HepG2 (cell line): ENCODE measurements at regions not wholly inside any gene's neighbourhood (a gene's known extent, or its start where the extent isn't known, plus 50 kb on each side); places are given as distances from the start of the nearest gene placed in this dataset.

Source experiments
- ATAC-seq: fragments of 200-7000 bp; cut with Tn5 transposase; 3 replicates; pipeline ENCODE4 v1.9.1; 2020; ENCODE audit warnings: mild to moderate bottlenecking, moderate library complexity
- BruUV-seq: library from RNA; stranded (reverse); fragments of 400-500 nt; replicated peaks from 2 replicates; lab custom pipeline; 2021; lab: Mats Ljungman, UMichigan
- CTCF ChIA-PET: fragments of 300-600 bp; formaldehyde crosslinking; extraction: SDS; loops from one replicate; lab custom pipeline; 2021; ENCODE audit warnings: low total read pairs, inconsistent platforms, low intra/inter-chr PET ratio; lab: Yijun Ruan, JAX
- POLR2A ChIA-PET: fragments of 350-600 bp; sonication (Branson Sonifier 250); formaldehyde crosslinking; loops from one replicate; lab custom pipeline; 2020; ENCODE audit warnings: antibody characterized with exemption, inconsistent platforms; lab: Yijun Ruan, JAX
- DNase-seq: peaks from one replicate; pipeline ENCODE4 v3.0.0-alpha.2; 2015; ENCODE audit warnings: low spot score
- FAIRE-seq: peaks from 3 replicates; lab custom pipeline; 2011; peaks lifted over from hg19 to GRCh38; lab: Jason Lieb, UNC
- H2AFZ ChIP-seq: one replicate; pipeline ENCODE4 v1.6.1; 2011; ENCODE audit warnings: low read length, inconsistent platforms
- H3K27ac ChIP-seq: fragments of 300-600 bp; 3 replicates; pipeline ENCODE4 v1.8.0; 2011; ENCODE audit warnings: mixed run types, mild to moderate bottlenecking, mixed read lengths, low read length, inconsistent platforms; ENCODE audit not compliant: insufficient read depth; ENCODE audit errors: extremely low read length
- H3K27me3 ChIP-seq, 2 experiments: fragments of 200-600 bp in 1 of 2; 2 replicates in 1 of 2; 3 replicates in 1 of 2; pipeline versions ENCODE4 v1.6.0 to v1.8.0; 2011; ENCODE audit warnings: low read length in 2 of 2, mild to moderate bottlenecking in 2 of 2, moderate library complexity in 2 of 2, inconsistent platforms in 1 of 2; ENCODE audit not compliant: insufficient read depth in 2 of 2, control insufficient read depth in 1 of 2
- H3K36me3 ChIP-seq, 2 experiments: fragments of 200-600 bp in 1 of 2; replicated peaks in 1 of 2; 2 replicates in 1 of 2; 3 replicates in 1 of 2; pipeline versions ENCODE4 v1.5.1 to v1.8.0; 2011; ENCODE audit warnings: low read length in 2 of 2, inconsistent platforms in 1 of 2; ENCODE audit not compliant: insufficient read depth in 2 of 2, control insufficient read depth in 1 of 2
- H3K4me1 ChIP-seq: 2 replicates; pipeline ENCODE4 v1.5.1; 2012; ENCODE audit warnings: low read length, inconsistent platforms; ENCODE audit not compliant: insufficient read depth
- H3K4me2 ChIP-seq: 2 replicates; pipeline ENCODE4 v1.6.0; 2011; ENCODE audit warnings: low read depth, low read length, inconsistent platforms
- H3K4me3 ChIP-seq, 3 experiments: fragments of 200-600 bp in 1 of 3; sonication (generic), shearing (Covaris generic) in 1 of 3; replicated peaks in 1 of 3; 2 replicates each; pipeline ENCODE4 v1.5.1; 2011 to 2016; ENCODE audit warnings: low read length in 3 of 3, inconsistent platforms in 2 of 3, low read depth in 2 of 3, mild to moderate bottlenecking in 2 of 3, control low read depth in 1 of 3, mixed read lengths in 1 of 3; ENCODE audit not compliant: insufficient read depth in 1 of 3
- H3K79me2 ChIP-seq: one replicate; pipeline ENCODE4 v1.6.1; 2011; ENCODE audit warnings: low read length, inconsistent platforms; ENCODE audit not compliant: insufficient read depth
- H3K9ac ChIP-seq: 2 replicates; pipeline ENCODE4 v1.6.0; 2011; ENCODE audit warnings: mild to moderate bottlenecking, low read depth, low read length, inconsistent platforms; ENCODE audit not compliant: insufficient read depth
- H3K9me3 ChIP-seq: 2 replicates; pipeline ENCODE4 v1.5.1; 2012; ENCODE audit warnings: mild to moderate bottlenecking, low read length
- H4K20me1 ChIP-seq: 2 replicates; pipeline ENCODE4 v1.6.0; 2011; ENCODE audit warnings: inconsistent platforms, mild to moderate bottlenecking, low read length, moderate library complexity; ENCODE audit not compliant: insufficient read depth
- BRCA1 ChIP-seq: sonication (generic); formaldehyde crosslinking; IDR thresholded peaks from 2 replicates; pipeline ENCODE4 v1.4.0; 2020; ENCODE audit warnings: missing genetic modification reagents
- ETV5 ChIP-seq: IDR thresholded peaks from 2 replicates; pipeline ENCODE4 v1.6.1; 2018; ENCODE audit warnings: missing biosample characterization, missing genetic modification reagents, inconsistent platforms, borderline replicate concordance
- FOXP1 ChIP-seq, 2 experiments: fragments of 450-650 bp in 1 of 2; IDR thresholded peaks; 2 replicates each; pipeline ENCODE4 v1.6.1; 2017 to 2018; ENCODE audit warnings: antibody characterized with exemption in 1 of 2
- HNF4G ChIP-seq, 2 experiments: sonication (generic) in 1 of 2; formaldehyde crosslinking in 1 of 2; IDR thresholded peaks; 2 replicates each; pipeline versions ENCODE4 v1.4.0 to v1.6.1; 2011 to 2020; ENCODE audit warnings: borderline replicate concordance in 2 of 2, low read depth in 2 of 2, mild to moderate bottlenecking in 2 of 2, low read length in 1 of 2, missing genetic modification reagents in 1 of 2, moderate library complexity in 1 of 2
- SNAPC2 ChIP-seq: sonication (generic); formaldehyde crosslinking; IDR thresholded peaks from 2 replicates; pipeline ENCODE4 v1.8.1; 2022; ENCODE audit warnings: mild to moderate bottlenecking, missing genetic modification reagents
- ZNF224 ChIP-seq: sonication (generic); formaldehyde crosslinking; IDR thresholded peaks from 2 replicates; pipeline ENCODE4 v1.5.0; 2020; ENCODE audit warnings: mild to moderate bottlenecking, missing genetic modification reagents
- ZNF333 ChIP-seq: sonication (generic); formaldehyde crosslinking; IDR thresholded peaks from 2 replicates; pipeline ENCODE4 v1.4.0; 2020; ENCODE audit warnings: mild to moderate bottlenecking, missing genetic modification reagents, borderline replicate concordance
- ZNF44 ChIP-seq: sonication (generic); formaldehyde crosslinking; IDR thresholded peaks from 2 replicates; pipeline ENCODE4 v1.5.1; 2020; ENCODE audit warnings: mild to moderate bottlenecking, missing genetic modification reagents
- ZNF660 ChIP-seq: sonication (generic); formaldehyde crosslinking; IDR thresholded peaks from 2 replicates; pipeline ENCODE4 v1.5.1; 2020; ENCODE audit warnings: mild to moderate bottlenecking, low read depth, missing genetic modification reagents, borderline replicate concordance
- ZNF780A ChIP-seq: sonication (generic); formaldehyde crosslinking; IDR thresholded peaks from 2 replicates; pipeline ENCODE4 v1.8.0; 2022; ENCODE audit warnings: mild to moderate bottlenecking, missing genetic modification reagents, moderate library complexity
- WGBS: methylation state at CpG from one replicate; pipeline ENCODE4 v1.1.6; 2017; ENCODE audit warnings: low lambda C conversion rate; 5-methylcytosine and 5-hydroxymethylcytosine counted together
- in situ Hi-C: cut with HindIII; loops from 2 replicates; pipeline ENCODE4 v1.10.0; 2017; ENCODE audit warnings: low pct_unique_long_range_greater_than_20kb; ENCODE audit not compliant: extremely low pct_ligation_motif_present
- intact Hi-C: fragments of 100-400 bp; cut with micrococcal nuclease; formaldehyde crosslinking; loops from one replicate; pipeline ENCODE4 v1.10.0; 2022; ENCODE audit not compliant: unreplicated experiment
- TF ChIP-seq, protein P1 (sequence below): sonication (generic); formaldehyde crosslinking; IDR thresholded peaks from 2 replicates; pipeline ENCODE4 v1.8.0; 2022; ENCODE audit warnings: mild to moderate bottlenecking, missing genetic modification reagents, moderate library complexity
- TF ChIP-seq, protein P2 (sequence below): IDR thresholded peaks from 2 replicates; pipeline ENCODE4 v1.6.1; 2016
- TF ChIP-seq, protein P3 (sequence below): sonication (generic); formaldehyde crosslinking; IDR thresholded peaks from 2 replicates; pipeline ENCODE4 v1.4.0; 2020; ENCODE audit warnings: mild to moderate bottlenecking, missing genetic modification reagents
- TF ChIP-seq, protein P4 (sequence below): sonication (generic); formaldehyde crosslinking; IDR thresholded peaks from 2 replicates; pipeline ENCODE4 v1.8.0; 2022; ENCODE audit warnings: mild to moderate bottlenecking, missing genetic modification reagents, moderate library complexity

DNA sequence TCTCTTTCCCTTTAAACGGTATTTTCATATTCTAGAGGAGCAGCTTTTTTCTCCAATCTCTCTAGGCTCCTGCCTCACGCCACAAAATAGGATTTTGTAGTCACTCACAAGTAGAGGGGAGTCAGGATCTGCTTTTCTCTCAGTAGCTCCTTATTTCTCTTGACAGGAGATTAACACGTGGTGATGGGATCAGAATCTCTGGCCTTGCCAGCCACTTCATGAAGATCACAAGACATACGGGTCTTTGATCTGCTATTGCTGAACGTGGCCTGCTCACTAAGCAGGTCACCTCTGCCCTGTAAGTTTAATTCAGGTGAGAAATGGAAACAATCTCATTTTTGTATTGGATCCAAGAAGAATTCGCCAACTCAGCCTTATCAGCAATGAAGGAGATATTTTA, 257.5 kb downstream of the DIRAS2 start:
- H3K79me2 ChIP-seq: no peaks in the 10 kb centered on the region
- H3K9ac ChIP-seq: no peak overlapping the region
- no peaks in the 10 kb centered on the region for H3K27me3 ChIP-seq
- in situ Hi-C loops (no loop called here), intact Hi-C loops (no loop called here)
- 3% methylated on average over 6 of the region's 6 CpGs for WGBS
- no peak overlapping the region for H2AFZ ChIP-seq
- ATAC-seq (no peak), DNase-seq (no peak), FAIRE-seq (no peak)
- no peaks in the 10 kb centered on the region for H3K9me3 ChIP-seq
- TF ChIP-seq ZNF333 (CRISPR knock-in tag) (no peak), SNAPC2 (no peak), ZNF780A (CRISPR knock-in tag) (no peak), FOXP1 (IDR thresholded peaks at IDR 0.05) (no peak), FOXP1 (CRISPR knock-in tag; IDR thresholded peaks at IDR 0.05) (no peak), ZNF224 (CRISPR knock-in tag) (no peak), ZNF44 (no peak)
- TF ChIP-seq, protein P1, sequence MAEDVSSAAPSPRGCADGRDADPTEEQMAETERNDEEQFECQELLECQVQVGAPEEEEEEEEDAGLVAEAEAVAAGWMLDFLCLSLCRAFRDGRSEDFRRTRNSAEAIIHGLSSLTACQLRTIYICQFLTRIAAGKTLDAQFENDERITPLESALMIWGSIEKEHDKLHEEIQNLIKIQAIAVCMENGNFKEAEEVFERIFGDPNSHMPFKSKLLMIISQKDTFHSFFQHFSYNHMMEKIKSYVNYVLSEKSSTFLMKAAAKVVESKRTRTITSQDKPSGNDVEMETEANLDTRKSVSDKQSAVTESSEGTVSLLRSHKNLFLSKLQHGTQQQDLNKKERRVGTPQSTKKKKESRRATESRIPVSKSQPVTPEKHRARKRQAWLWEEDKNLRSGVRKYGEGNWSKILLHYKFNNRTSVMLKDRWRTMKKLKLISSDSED (CRISPR knock-in tag): no peak
- POLR2A ChIA-PET: no interaction called here
- no peak overlapping the region for H3K27ac ChIP-seq
- no peak overlapping the region for H3K4me2 ChIP-seq
- no peaks in the 10 kb centered on the region for H3K36me3 ChIP-seq
- no TSS peak for BruUV-seq
- CTCF ChIA-PET: no interaction called here
- no peaks in the 10 kb centered on the region for H3K4me1 ChIP-seq
- no peaks in the 10 kb centered on the region for H4K20me1 ChIP-seq
- H3K4me3 ChIP-seq: no peak overlapping the region

DNA sequence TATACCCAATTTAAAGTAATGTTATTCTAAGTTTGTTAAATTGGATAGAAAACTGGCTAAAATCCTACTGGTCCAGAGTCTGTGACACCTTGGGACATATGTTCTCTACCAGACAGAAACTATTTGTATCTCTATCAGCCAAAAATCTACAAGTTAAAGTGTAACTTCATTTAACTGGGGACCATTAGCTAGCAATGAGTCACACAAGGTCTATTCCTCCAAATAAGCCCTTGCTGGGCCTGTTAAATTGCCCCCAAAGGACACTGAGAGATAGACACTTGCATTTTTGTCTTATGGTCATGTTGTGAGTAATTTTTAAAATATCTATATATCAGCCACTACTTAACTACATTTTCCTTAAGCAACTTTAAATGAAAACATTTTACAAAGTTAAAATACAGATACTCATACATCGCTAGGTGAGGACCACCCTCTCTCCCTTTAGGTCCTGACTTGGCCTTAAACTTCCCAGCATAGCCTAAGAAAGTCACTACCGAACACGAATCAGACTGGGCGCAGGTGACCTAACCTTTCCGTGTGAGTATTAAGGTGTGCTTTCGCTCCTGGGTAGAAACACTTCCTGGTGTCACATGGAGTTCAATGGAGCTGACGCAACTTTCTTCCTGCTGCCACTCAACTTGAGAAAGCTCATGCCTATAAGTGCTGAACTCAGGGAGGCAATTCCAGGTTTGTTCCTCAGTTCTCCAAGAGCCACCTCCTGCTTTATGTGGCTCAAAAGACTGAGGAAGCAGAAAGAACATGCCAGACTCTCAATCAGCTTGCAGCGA, 249.1 kb downstream of the DIRAS2 start:
- CTCF ChIA-PET: no interaction called here
- TF ChIP-seq ZNF660 (CRISPR knock-in tag) (no peak), HNF4G (IDR thresholded peaks at IDR 0.05; ENCODE audit: borderline replicate concordance, low read depth, low read length) (no peak), HNF4G (CRISPR knock-in tag; IDR thresholded peaks at IDR 0.05; ENCODE audit: borderline replicate concordance, low read depth) (no peak), BRCA1 (CRISPR knock-in tag) (no peak), ETV5 (no peak)
- TF ChIP-seq, protein P2, sequence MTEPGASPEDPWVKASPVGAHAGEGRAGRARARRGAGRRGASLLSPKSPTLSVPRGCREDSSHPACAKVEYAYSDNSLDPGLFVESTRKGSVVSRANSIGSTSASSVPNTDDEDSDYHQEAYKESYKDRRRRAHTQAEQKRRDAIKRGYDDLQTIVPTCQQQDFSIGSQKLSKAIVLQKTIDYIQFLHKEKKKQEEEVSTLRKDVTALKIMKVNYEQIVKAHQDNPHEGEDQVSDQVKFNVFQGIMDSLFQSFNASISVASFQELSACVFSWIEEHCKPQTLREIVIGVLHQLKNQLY: no peak
- TF ChIP-seq, protein P3, sequence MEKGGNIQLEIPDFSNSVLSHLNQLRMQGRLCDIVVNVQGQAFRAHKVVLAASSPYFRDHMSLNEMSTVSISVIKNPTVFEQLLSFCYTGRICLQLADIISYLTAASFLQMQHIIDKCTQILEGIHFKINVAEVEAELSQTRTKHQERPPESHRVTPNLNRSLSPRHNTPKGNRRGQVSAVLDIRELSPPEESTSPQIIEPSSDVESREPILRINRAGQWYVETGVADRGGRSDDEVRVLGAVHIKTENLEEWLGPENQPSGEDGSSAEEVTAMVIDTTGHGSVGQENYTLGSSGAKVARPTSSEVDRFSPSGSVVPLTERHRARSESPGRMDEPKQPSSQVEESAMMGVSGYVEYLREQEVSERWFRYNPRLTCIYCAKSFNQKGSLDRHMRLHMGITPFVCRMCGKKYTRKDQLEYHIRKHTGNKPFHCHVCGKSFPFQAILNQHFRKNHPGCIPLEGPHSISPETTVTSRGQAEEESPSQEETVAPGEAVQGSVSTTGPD (CRISPR knock-in tag): no peak
- TF ChIP-seq, protein P4, sequence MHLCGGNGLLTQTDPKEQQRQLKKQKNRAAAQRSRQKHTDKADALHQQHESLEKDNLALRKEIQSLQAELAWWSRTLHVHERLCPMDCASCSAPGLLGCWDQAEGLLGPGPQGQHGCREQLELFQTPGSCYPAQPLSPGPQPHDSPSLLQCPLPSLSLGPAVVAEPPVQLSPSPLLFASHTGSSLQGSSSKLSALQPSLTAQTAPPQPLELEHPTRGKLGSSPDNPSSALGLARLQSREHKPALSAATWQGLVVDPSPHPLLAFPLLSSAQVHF (CRISPR knock-in tag): no peak

More for the DNA sequence above, 249.1 kb downstream of the DIRAS2 start:
- no peaks in the 10 kb centered on the region; a peak in 1 of 5 replicates for H3K27me3 ChIP-seq
- H3K4me3 ChIP-seq: no peak overlapping the region
- intact Hi-C loops (no loop called here), in situ Hi-C loops (no loop called here)
- H3K79me2 ChIP-seq: no peaks in the 10 kb centered on the region
- no peak overlapping the region for H3K9ac ChIP-seq
- WGBS: 64% methylated on average over 7 of the region's 8 CpGs
- no peaks in the 10 kb centered on the region for H4K20me1 ChIP-seq
- POLR2A ChIA-PET: no interaction called here
- H3K36me3 ChIP-seq: no peaks in the 10 kb centered on the region
- H3K4me2 ChIP-seq: no peak overlapping the region
- no peaks in the 10 kb centered on the region for H3K9me3 ChIP-seq
- DNase-seq (peak; percentile 0), FAIRE-seq (no peak), ATAC-seq (no peak)
- H2AFZ ChIP-seq: no peak overlapping the region
- BruUV-seq: no TSS peak
- H3K4me1 ChIP-seq: no peaks in the 10 kb centered on the region
- H3K27ac ChIP-seq: no peak overlapping the region
